Endometrium (tissue), 2 donors: ENCODE measurements at regions not wholly inside any gene's neighbourhood (a gene's known extent, or its start where the extent isn't known, plus 50 kb on each side); places are given as distances from the start of the nearest gene placed in this dataset.
A peak's percentile ranks its signal among the peaks of the same experiment; 100 is the strongest.
"Not testable (repeated sequence)": the region's sequence is repeated elsewhere in the genome, so short reads cannot be mapped to it uniquely, and the experiment has no call there.

ENCODE experiments used
- FAIRE-seq: peaks from 2 replicates; lab custom pipeline; 2012; peaks lifted over from hg19 to GRCh38; lab: Jason Lieb, UNC
- donor health status: control.
- donor health status: control.

GRCh38 chr5:77909237-77909636 is 133.1 kb upstream of the TBCA start:
- no peak for FAIRE-seq

- FAIRE-seq, result no peak
Observed at GRCh38 chr5:77908787-77909186, 132.6 kb upstream of the TBCA start.

GRCh38 chr5:77907786-77908185 is 131.6 kb upstream of the TBCA start:
- no peak for FAIRE-seq

- no peak for FAIRE-seq
Observed at GRCh38 chr5:77906806-77907205, 130.7 kb upstream of the TBCA start.

GRCh38 chr5:77904362-77904761 is 128.2 kb upstream of the TBCA start:
- FAIRE-seq, result no peak

- FAIRE-seq, result no peak
Observed at GRCh38 chr5:77900691-77901090, 124.6 kb upstream of the TBCA start.

- no peak for FAIRE-seq
Observed at GRCh38 chr5:77898385-77898784, 122.2 kb upstream of the TBCA start.

- no peak for FAIRE-seq
Observed at GRCh38 chr5:77896338-77896737, 120.2 kb upstream of the TBCA start.

- FAIRE-seq, result not testable (repeated sequence)
Observed at GRCh38 chr5:77894103-77894502, 118.0 kb upstream of the TBCA start.

- no peak for FAIRE-seq
Observed at GRCh38 chr5:77893225-77893860, 117.2 kb upstream of the TBCA start.

GRCh38 chr5:77892061-77893010 is 116.2 kb upstream of the TBCA start:
- no peak for FAIRE-seq

GRCh38 chr5:77885519-77885918 is 109.4 kb upstream of the TBCA start:
- FAIRE-seq, result no peak

- FAIRE-seq, result no peak
Observed at GRCh38 chr5:77882670-77883257, 106.6 kb upstream of the TBCA start.

- FAIRE-seq, result no peak
Observed at GRCh38 chr5:77881528-77881927, 105.4 kb upstream of the TBCA start.

- no peak for FAIRE-seq
Observed at GRCh38 chr5:77877516-77878355, 101.6 kb upstream of the TBCA start.

GRCh38 chr5:77876862-77877502 is 100.8 kb upstream of the TBCA start:
- no peak for FAIRE-seq

- no peak for FAIRE-seq
Observed at GRCh38 chr5:77876316-77876715, 100.2 kb upstream of the TBCA start.

- FAIRE-seq, result no peak
Observed at GRCh38 chr5:77874691-77875090, 98.6 kb upstream of the TBCA start.

- FAIRE-seq, result no peak
Observed at GRCh38 chr5:77873239-77873638, 97.1 kb upstream of the TBCA start.

GRCh38 chr5:77871946-77872345 is 95.8 kb upstream of the TBCA start:
- no peak for FAIRE-seq

GRCh38 chr5:77871016-77871415 is 94.9 kb upstream of the TBCA start:
- peak; percentile 87 for FAIRE-seq
